Ovary (tissue), 3 donors: ENCODE measurements at regions not wholly inside any gene's neighbourhood (a gene's known extent, or its start where the extent isn't known, plus 50 kb on each side); places are given as distances from the start of the nearest gene placed in this dataset.

Experiments
- CTCF ChIP-seq, 3 donors: fragments of 450-650 bp in 2 of 3; fragments of 200-600 bp in 1 of 3; IDR thresholded peaks; one replicate each; pipeline versions ENCODE4 v1.5.1 to v1.8.0; 2016 to 2022; ENCODE audit warnings: antibody characterized with exemption in 3 of 3, mild to moderate bottlenecking in 1 of 3
- EP300 ChIP-seq: sonication (generic); formaldehyde crosslinking; IDR thresholded peaks from one replicate; pipeline ENCODE4 v1.6.1; 2017; ENCODE audit warnings: antibody characterized with exemption
- POLR2A ChIP-seq: fragments of 450-650 bp; IDR thresholded peaks from one replicate; pipeline ENCODE4 v1.6.1; 2017; ENCODE audit warnings: antibody characterized with exemption, mild to moderate bottlenecking, moderate library complexity
- donor health status: DM: no; HTN: no; CAD: no.

GRCh38 chr3:194976049-194976451 lies 290.4 kb downstream of the FAM43A start:
- no peak for TF ChIP-seq CTCF (IDR thresholded peaks at IDR 0.05)
- TF ChIP-seq POLR2A: no peak
- no peak for TF ChIP-seq EP300
